KMS-11 (cell line): ENCODE measurements at regions not wholly inside any gene's neighbourhood (a gene's known extent, or its start where the extent isn't known, plus 50 kb on each side); places are given as distances from the start of the nearest gene placed in this dataset.

Experiments used
- H2AFZ ChIP-seq: fragments of 200-600 bp; sonication (generic); 2 replicates; pipeline ENCODE4 v1.6.1; 2016; ENCODE audit warnings: antibody characterized with exemption, mixed run types, low read depth
- H3K27ac ChIP-seq: fragments of 200-600 bp; sonication (generic); 2 replicates; pipeline ENCODE4 v1.6.1; 2016; ENCODE audit warnings: mild to moderate bottlenecking, mixed run types
- H3K27me3 ChIP-seq: fragments of 200-600 bp; sonication (generic); 2 replicates; pipeline ENCODE4 v1.6.1; 2017; ENCODE audit warnings: mild to moderate bottlenecking, low read depth, mixed run types, moderate library complexity; ENCODE audit not compliant: insufficient read depth
- H3K36me3 ChIP-seq: fragments of 200-600 bp; sonication (generic); 2 replicates; pipeline ENCODE4 v1.6.1; 2017; ENCODE audit warnings: mild to moderate bottlenecking, mixed run types; ENCODE audit not compliant: insufficient read depth
- H3K4me1 ChIP-seq: fragments of 200-600 bp; sonication (generic); 2 replicates; pipeline ENCODE4 v1.6.1; 2016; ENCODE audit warnings: mild to moderate bottlenecking, low read depth, mixed run types; ENCODE audit not compliant: poor library complexity, severe bottlenecking
- H3K4me2 ChIP-seq: fragments of 200-600 bp; sonication (generic); 2 replicates; pipeline ENCODE4 v1.7.0; 2016; ENCODE audit warnings: mild to moderate bottlenecking, mixed run types
- H3K4me3 ChIP-seq: fragments of 200-600 bp; sonication (generic); IDR thresholded peaks from 2 replicates; pipeline ENCODE4 v1.6.1; 2017; ENCODE audit warnings: low read depth, low read length, mixed read lengths; ENCODE audit not compliant: insufficient read depth
- H3K79me2 ChIP-seq: fragments of 200-600 bp; sonication (generic); 2 replicates; pipeline ENCODE4 v1.6.1; 2016; ENCODE audit warnings: low read depth, mixed run types; ENCODE audit not compliant: insufficient read depth
- H3K9ac ChIP-seq: fragments of 200-600 bp; sonication (generic); 2 replicates; pipeline ENCODE4 v1.6.1; 2016; ENCODE audit warnings: mild to moderate bottlenecking, mixed run types
- H4K20me1 ChIP-seq: fragments of 200-600 bp; sonication (generic); 2 replicates; pipeline ENCODE4 v1.6.1; 2016; ENCODE audit warnings: mild to moderate bottlenecking, mixed run types; ENCODE audit not compliant: insufficient read depth
- TF ChIP-seq, protein P1 (sequence below): fragments of 200-600 bp; sonication (generic); conservative IDR thresholded peaks from 2 replicates; pipeline ENCODE4 v1.6.1; 2017; ENCODE audit warnings: low read depth, mild to moderate bottlenecking, antibody characterized with exemption, low read length, moderate library complexity, mixed read lengths

- Histone ChIP-seq H3K79me2 (no peaks in the 10 kb centered on the region), H3K4me1 (peaks cover 1% of the 10 kb centered on the region), H3K27ac (no peak overlapping the region), H3K36me3 (no peaks in the 10 kb centered on the region), H2AFZ (no peak overlapping the region), H3K27me3 (peaks cover 20% of the 10 kb centered on the region; the same call in 1 of the 2 replicates), H3K9ac (no peak overlapping the region), H4K20me1 (no peaks in the 10 kb centered on the region), H3K4me3 (no peak overlapping the region), H3K4me2 (no peak overlapping the region)
- TF ChIP-seq, protein P1, sequence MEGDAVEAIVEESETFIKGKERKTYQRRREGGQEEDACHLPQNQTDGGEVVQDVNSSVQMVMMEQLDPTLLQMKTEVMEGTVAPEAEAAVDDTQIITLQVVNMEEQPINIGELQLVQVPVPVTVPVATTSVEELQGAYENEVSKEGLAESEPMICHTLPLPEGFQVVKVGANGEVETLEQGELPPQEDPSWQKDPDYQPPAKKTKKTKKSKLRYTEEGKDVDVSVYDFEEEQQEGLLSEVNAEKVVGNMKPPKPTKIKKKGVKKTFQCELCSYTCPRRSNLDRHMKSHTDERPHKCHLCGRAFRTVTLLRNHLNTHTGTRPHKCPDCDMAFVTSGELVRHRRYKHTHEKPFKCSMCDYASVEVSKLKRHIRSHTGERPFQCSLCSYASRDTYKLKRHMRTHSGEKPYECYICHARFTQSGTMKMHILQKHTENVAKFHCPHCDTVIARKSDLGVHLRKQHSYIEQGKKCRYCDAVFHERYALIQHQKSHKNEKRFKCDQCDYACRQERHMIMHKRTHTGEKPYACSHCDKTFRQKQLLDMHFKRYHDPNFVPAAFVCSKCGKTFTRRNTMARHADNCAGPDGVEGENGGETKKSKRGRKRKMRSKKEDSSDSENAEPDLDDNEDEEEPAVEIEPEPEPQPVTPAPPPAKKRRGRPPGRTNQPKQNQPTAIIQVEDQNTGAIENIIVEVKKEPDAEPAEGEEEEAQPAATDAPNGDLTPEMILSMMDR: no peak
These were observed 198.4 kb upstream of the PMEPA1 start for GRCh38 chr20:57908226-57908625.

GRCh38 chr20:57907131-57908000, 197.6 kb upstream of the PMEPA1 start:
- Histone ChIP-seq H3K4me3 (no peak overlapping the region), H3K79me2 (no peaks in the 10 kb centered on the region), H3K27ac (no peak overlapping the region), H3K4me2 (no peak overlapping the region), H4K20me1 (no peaks in the 10 kb centered on the region), H3K4me1 (peaks cover 10% of the 10 kb centered on the region), H2AFZ (no peak overlapping the region), H3K9ac (no peak overlapping the region), H3K27me3 (peaks cover 17% of the 10 kb centered on the region; the same call in 1 of the 2 replicates), H3K36me3 (no peaks in the 10 kb centered on the region)
- TF ChIP-seq, protein P1: no peak

DNA sequence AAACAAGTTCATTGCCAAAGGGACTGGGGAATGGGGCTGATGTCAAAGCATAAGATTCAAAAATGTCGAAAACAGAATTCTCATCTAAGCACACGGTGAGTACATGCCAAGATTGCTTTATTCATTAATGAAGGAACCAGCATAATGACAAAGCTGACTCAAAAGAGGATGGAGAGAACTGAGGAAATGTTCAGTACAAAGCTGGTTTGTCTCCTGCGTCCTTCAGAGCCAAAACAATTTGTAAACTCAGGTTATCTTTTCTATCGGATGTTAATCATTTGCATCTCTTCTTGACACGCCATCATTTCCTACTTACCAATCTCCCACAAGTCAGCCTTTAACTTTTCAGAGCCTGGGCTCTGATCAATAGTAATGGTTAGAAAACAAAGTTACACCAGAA, 195.6 kb upstream of the PMEPA1 start:
- Histone ChIP-seq H3K27ac (no peak overlapping the region), H3K4me2 (no peak overlapping the region), H3K27me3 (peaks cover 13% of the 10 kb centered on the region; the same call in 1 of the 2 replicates), H3K36me3 (no peaks in the 10 kb centered on the region), H3K4me3 (no peak overlapping the region), H2AFZ (no peak overlapping the region), H3K79me2 (no peaks in the 10 kb centered on the region), H3K4me1 (peaks cover 17% of the 10 kb centered on the region), H4K20me1 (no peaks in the 10 kb centered on the region), H3K9ac (no peak overlapping the region)
- TF ChIP-seq, protein P1: no peak

- H4K20me1 ChIP-seq: no peaks in the 10 kb centered on the region
- TF ChIP-seq, protein P1: no peak
- H2AFZ ChIP-seq: no peak overlapping the region
- H3K27ac ChIP-seq: no peak overlapping the region
- H3K4me1 ChIP-seq: peaks cover 17% of the 10 kb centered on the region
- no peak overlapping the region for H3K9ac ChIP-seq
- H3K4me3 ChIP-seq: no peak overlapping the region
- H3K79me2 ChIP-seq: no peaks in the 10 kb centered on the region
- no peaks in the 10 kb centered on the region for H3K36me3 ChIP-seq
- H3K27me3 ChIP-seq: peaks cover 5% of the 10 kb centered on the region; the same call in 1 of the 2 replicates
- no peak overlapping the region for H3K4me2 ChIP-seq
These were observed 194.7 kb upstream of the PMEPA1 start for GRCh38 chr20:57904314-57905105.
